HG02763 (cell line): ENCODE measurements at regions not wholly inside any gene's neighbourhood (a gene's known extent, or its start where the extent isn't known, plus 50 kb on each side); places are given as distances from the start of the nearest gene placed in this dataset.
"Not testable (repeated sequence)": the region's sequence is repeated elsewhere in the genome, so short reads cannot be mapped to it uniquely, and the experiment has no call there.

ENCODE experiments used
- ATAC-seq: cut with Tn5 transposase; IDR thresholded peaks from one replicate; pipeline ENCODE4 v1.9.1; 2021; ENCODE audit warnings: mild to moderate bottlenecking, moderate library complexity; ENCODE audit not compliant: unreplicated experiment

GRCh38 chr1:172795741-172796140, 136.8 kb downstream of the FASLG start:
- no peak for ATAC-seq

DNA sequence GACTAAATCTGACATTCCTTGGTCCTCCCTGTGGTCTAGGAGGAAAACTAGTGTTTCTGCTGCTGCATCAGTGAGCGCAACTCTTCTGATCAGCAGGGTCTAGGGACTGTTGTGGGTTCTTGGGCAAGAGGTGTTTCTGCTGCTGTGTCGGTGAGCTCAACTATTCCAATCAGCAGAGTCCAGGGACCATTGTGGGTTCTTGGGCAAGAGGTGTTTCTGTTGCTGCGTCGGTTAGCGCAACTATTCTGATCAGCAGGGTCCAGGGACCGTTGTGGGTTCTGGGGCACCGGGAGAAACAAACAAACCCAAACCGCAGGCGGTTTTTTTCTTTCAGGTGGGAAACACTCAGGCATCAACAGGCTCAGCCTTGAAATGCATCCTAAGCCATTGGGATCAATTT, 140.9 kb downstream of the FASLG start:
- ATAC-seq = not testable (repeated sequence)

- ATAC-seq = no peak
These were observed 142.9 kb downstream of the FASLG start for GRCh38 chr1:172801771-172802322.

- ATAC-seq = no peak
These were observed 150.8 kb downstream of the FASLG start for GRCh38 chr1:172809750-172810149.

DNA sequence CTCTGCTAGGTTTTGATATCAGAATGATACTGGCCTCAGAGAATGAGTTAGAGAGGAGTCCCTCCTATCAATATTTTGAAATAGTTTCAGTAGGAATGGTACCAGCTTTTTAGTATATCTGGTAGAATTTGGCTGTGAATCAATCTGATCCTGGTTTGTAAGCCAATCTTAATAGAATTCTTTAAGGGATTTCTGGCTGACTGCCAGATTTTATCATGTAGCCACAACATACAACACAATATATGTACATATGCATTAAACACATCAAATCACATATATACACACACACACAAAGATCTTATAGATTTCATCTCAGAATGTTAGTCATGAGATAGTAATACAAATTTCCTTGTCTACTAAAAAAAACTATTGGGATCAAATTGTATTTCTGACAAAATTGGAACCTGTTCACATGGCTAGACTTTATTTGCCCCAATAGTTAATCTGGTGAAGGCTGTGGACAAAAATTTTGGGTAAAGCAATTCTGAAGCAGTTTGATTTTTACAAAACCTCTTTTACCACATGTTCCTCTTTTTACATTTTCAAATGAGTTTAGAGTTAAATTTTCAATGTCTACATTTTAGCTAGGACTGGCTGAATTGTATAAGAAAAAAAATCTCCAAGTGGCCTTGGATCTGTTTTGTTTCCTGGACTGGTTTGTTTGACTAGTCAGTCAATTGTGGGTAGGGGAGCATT, 151.7 kb downstream of the FASLG start:
- ATAC-seq = no peak

GRCh38 chr1:172811694-172812093, 152.8 kb downstream of the FASLG start:
- ATAC-seq = no peak

DNA sequence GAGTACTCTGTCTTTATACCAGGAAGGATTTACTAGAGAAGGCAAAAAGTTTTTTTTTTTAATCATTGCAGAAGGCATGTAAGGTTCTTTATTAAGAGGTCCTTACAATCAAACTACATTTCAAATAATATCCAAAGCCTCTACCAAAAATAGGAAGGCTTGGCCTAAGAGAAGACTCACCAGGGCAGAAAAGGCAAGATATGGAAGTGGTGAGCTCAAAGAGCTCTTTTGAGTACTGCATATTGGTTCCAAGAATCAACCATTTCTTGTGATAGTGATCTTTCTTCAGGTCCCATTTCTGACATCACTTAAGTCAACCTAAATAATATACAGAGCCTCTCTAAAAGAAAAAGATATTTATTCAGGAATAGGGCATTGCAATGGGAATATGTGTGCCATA, 153.2 kb downstream of the FASLG start:
- no peak for ATAC-seq

DNA sequence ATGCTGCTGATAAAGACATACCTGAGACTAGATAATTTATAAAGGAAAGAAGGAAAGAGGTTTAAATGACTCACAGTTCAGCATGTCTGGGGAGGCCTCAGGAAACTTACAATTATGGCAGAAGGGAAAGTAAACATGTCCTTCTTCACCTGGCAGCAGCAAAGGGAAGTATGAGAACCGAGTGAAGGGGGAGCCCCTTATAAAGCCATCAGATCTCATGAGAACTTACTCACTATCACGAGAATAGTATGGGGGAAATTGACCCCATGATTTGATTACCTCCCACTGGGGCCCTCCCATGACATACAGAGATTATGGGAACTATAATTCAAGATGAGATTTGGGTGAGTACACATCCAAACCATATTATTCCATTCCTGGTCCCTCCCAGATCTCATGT, 154.4 kb downstream of the FASLG start:
- ATAC-seq = no peak

DNA sequence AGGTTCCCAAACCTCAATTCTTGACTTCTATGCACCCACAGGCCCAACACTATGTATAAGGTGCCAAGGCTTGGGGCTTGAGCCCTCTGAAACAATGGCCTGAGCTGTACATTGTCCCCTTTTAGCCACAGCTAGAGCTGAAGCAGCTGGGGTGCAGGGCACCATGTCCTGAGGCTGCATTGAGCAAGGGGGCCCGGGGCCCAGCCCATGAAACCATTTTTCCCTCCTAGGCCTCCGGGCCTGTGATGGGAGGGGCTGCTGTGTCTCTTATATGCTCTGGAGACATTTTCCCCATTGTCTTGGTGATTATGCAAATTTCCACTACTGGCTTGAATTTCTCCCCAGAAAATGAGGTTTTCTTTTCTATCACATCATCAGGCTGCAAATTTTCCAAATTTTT, 155.5 kb downstream of the FASLG start:
- no peak for ATAC-seq

- ATAC-seq = no peak
These were observed 156.8 kb downstream of the FASLG start for GRCh38 chr1:172815740-172816139.

DNA sequence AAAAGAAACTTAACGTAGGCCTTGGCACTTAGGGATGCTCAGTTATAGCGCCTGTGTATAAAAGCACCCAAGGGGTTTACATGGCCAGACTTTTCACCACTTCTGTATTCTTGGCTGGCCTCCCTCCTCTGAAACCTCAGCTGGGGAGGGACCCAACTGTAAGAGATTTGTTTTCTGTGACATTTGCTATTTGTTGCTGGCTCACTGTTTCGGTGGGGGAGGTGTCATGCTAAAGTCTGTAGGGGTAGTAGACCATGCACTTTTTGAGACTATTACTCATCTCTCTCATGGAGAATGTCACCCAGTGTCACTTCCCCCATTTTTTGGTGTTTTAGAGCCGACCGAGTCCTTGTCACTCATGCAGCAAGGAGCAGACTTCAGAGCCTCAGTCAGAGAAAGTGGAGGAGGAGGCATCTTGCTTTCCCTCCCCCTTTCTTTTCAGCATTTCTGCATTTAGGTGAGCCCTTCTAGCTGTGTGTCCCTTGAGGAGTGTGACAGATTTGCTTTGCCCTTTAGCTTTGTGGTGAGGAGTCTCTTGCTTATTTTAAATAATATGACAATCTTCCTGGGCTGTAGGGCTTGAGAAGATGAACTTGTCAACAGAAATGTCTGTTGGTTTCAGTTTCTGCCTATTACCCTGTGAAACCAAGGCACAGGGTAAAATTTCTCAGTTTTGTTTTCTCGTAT, 160.1 kb downstream of the FASLG start:
- ATAC-seq = peak; percentile 88

- no peak for ATAC-seq
These were observed 161.7 kb downstream of the FASLG start for GRCh38 chr1:172820475-172821158.

DNA sequence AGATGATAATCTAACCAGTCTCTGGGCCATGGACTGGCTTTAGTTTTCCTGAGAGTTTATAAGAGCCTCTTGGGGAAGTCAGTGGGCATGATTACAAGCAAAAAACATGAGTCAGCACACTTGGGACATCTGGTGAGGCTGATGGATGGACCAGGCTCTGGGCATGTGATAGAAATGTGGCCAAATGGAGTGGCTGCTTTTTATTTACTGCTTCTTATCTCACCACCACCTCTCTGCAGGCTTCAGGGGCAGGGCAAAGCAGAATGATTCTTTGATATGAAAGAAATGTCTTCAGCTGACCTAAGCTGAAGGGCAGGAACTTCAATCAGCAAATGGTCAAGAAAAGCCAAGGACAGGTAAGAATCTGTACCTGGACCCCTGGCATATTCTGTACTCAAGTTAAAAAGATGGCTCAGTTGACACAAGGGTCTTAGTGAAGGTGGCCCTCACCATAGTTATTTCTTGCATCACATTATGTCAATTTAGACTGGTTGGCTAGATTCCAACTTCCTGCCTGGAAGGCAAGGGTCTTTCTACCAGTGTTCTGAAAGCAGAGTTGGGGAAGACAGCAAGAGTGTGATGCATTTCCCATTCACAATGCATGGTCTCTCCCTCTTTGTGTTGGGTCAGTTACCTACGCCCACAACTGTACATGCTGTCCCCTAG, 162.8 kb downstream of the FASLG start:
- no peak for ATAC-seq

DNA sequence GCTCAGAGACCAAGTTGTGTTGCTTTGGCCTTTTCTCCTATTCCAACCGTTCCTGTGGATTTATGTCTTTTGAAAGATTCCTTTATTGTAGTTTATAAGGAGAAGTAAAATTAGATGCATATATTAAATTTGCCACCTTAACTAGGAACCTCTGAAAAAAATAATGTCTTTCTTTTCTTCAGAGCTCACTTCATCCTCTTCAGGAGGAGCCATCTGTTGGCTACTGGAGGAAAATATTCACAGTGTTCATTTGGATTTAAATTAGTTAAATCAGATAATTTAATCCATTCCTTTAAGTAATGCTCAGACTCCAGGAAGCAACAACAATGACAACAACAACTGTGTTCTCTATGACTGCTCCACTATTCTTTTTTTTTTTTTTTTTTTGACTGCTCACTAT, 164.0 kb downstream of the FASLG start:
- ATAC-seq = no peak

DNA sequence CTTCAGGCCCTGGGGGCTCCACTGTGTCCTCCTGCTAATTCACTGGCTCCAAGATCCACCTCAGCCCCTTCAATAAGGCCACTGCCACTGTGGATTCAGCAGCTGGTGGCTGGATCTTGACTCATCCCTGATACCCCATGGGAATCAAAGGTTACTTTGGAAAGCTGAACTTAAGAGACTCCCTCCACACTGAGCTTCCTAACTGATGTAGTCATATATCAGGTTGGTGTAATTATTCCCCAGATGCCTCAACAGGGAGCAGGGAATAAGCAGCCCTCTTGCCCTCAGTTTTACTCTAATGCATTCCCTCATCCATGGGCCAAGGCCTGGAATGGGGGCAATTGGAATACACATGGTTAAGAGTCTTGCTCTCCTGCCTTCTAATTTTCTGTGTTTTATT, 164.6 kb downstream of the FASLG start:
- no peak for ATAC-seq

- ATAC-seq = no peak
These were observed 165.3 kb downstream of the FASLG start for GRCh38 chr1:172824209-172824608.

DNA sequence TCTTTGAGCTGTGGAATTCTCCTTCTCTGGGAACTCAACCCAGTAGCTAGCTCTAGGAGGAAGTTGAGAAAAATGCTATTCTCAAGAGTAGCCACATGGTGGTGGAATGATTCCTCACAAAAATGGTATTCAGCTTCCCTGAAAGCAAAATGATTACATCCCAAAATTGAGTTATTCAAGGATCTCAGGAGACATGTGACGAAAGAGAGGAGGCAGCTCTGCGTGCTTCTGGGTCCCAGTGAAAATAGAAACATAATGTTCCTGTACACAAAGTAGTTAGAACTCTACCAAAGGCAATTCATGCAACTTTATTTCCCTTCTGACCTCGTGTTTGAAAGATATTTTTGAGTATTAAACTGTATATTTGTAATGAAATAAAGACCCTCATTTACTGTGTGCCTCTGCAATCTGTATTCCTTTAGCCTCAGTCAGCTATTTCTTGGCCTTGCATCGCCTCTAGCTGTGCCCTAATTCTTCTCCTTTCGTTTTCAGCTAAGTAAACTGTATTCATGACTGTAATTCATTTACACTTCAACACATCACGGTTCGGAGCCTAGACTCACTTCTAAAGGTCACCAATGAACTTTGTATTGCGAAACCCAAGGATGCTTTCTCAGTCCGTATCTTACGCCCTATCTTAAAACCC, 167.3 kb downstream of the FASLG start:
- no peak for ATAC-seq

GRCh38 chr1:172827301-172827700, 168.4 kb downstream of the FASLG start:
- ATAC-seq = no peak

GRCh38 chr1:172827841-172828240, 168.9 kb downstream of the FASLG start:
- ATAC-seq = no peak

- ATAC-seq = no peak
These were observed 173.3 kb downstream of the FASLG start for GRCh38 chr1:172832006-172832725.
